K562 (cell line): ENCODE measurements at regions not wholly inside any gene's neighbourhood (a gene's known extent, or its start where the extent isn't known, plus 50 kb on each side); places are given as distances from the start of the nearest gene placed in this dataset.

Source experiments
- ATAC-seq: fragments of 200-7000 bp; cut with Tn5 transposase; 3 replicates; pipeline ENCODE4 v1.9.1; 2020; ENCODE audit warnings: moderate library complexity
- BruUV-seq: library from RNA; stranded (reverse); fragments of 400-500 nt; replicated peaks from 2 replicates; lab custom pipeline; 2021; lab: Mats Ljungman, UMichigan
- CTCF ChIA-PET: fragments of 300-600 bp; formaldehyde crosslinking; extraction: SDS; loops from one replicate; lab custom pipeline; 2021; ENCODE audit warnings: low intra/inter-chr PET ratio; lab: Yijun Ruan, JAX
- POLR2A ChIA-PET: fragments of 300-600, 350-650 bp; sonication (Branson Sonifier 250); formaldehyde crosslinking; extraction: SDS; loops from one replicate; lab custom pipeline; 2021; ENCODE audit warnings: antibody characterized with exemption, inconsistent platforms; lab: Yijun Ruan, JAX
- DNase-seq, 4 experiments: peaks; one replicate each; pipeline versions ENCODE4 v3.0.0 to v3.0.0-alpha.2; 2011 to 2018; ENCODE audit warnings: low spot score in 3 of 4, mixed read lengths in 3 of 4; ENCODE audit errors: extremely low read depth in 1 of 4
- FAIRE-seq: peaks from 2 replicates; lab custom pipeline; 2011; peaks lifted over from hg19 to GRCh38; lab: Jason Lieb, UNC
- H2AFZ ChIP-seq: 2 replicates; pipeline ENCODE4 v1.6.0; 2011; ENCODE audit warnings: low read depth, low read length, control low read depth, inconsistent platforms
- H3K27ac ChIP-seq: fragments of 200-600 bp; 3 replicates; pipeline ENCODE4 v1.8.0; 2011; ENCODE audit warnings: low read depth, mild to moderate bottlenecking, control low read depth, inconsistent platforms, low read length, moderate library complexity, mixed read lengths; ENCODE audit errors: extremely low read depth
- H3K27me3 ChIP-seq, 2 experiments: fragments of 300-600 bp in 1 of 2; 2 replicates in 1 of 2; 3 replicates in 1 of 2; pipeline versions ENCODE4 v1.6.0 to v1.8.0; 2011; ENCODE audit warnings: inconsistent platforms in 2 of 2, low read length in 2 of 2, mild to moderate bottlenecking in 1 of 2, mixed read lengths in 1 of 2, moderate library complexity in 1 of 2; ENCODE audit not compliant: control insufficient read depth in 2 of 2, insufficient read depth in 2 of 2
- H3K36me3 ChIP-seq: fragments of 300-600 bp; 3 replicates; pipeline ENCODE4 v1.8.0; 2011; ENCODE audit warnings: mild to moderate bottlenecking, low read length, inconsistent platforms; ENCODE audit not compliant: control insufficient read depth, insufficient read depth
- H3K4me1 ChIP-seq, 2 experiments: fragments of 200-600 bp in 1 of 2; replicated peaks in 1 of 2; 2 replicates in 1 of 2; 3 replicates in 1 of 2; pipeline versions ENCODE4 v1.5.1 to v1.8.0; 2011; ENCODE audit warnings: inconsistent platforms in 2 of 2, low read length in 2 of 2, mild to moderate bottlenecking in 1 of 2, mixed read lengths in 1 of 2, moderate library complexity in 1 of 2; ENCODE audit not compliant: control insufficient read depth in 2 of 2, insufficient read depth in 2 of 2
- H3K4me2 ChIP-seq: 2 replicates; pipeline ENCODE4 v1.6.1; 2011; ENCODE audit warnings: low read length, control low read depth, inconsistent platforms, mixed read lengths; ENCODE audit not compliant: insufficient read depth
- H3K4me3 ChIP-seq: fragments of 200-600 bp; sonication (generic), shearing (Covaris generic); 2 replicates; pipeline ENCODE4 v1.5.1; 2016; ENCODE audit warnings: control low read depth, inconsistent platforms
- H3K79me2 ChIP-seq: fragments of 200-600 bp; 3 replicates; pipeline ENCODE4 v1.8.0; 2011; ENCODE audit warnings: low read length, inconsistent platforms; ENCODE audit not compliant: control insufficient read depth, insufficient read depth
- H3K9ac ChIP-seq, 2 experiments: 2 replicates each; pipeline versions ENCODE4 v1.6.0 to v1.6.1; 2011; ENCODE audit warnings: low read depth in 2 of 2, low read length in 2 of 2, control low read depth in 1 of 2, inconsistent platforms in 1 of 2, mild to moderate bottlenecking in 1 of 2, mixed read lengths in 1 of 2; ENCODE audit not compliant: insufficient read depth in 1 of 2
- H3K9me1 ChIP-seq: one replicate; pipeline ENCODE4 v1.6.0; 2011; ENCODE audit warnings: inconsistent platforms, mild to moderate bottlenecking, low read length, moderate library complexity; ENCODE audit not compliant: control insufficient read depth, insufficient read depth
- H3K9me3 ChIP-seq: replicated peaks from 2 replicates; pipeline ENCODE4 v1.5.1; 2011; ENCODE audit warnings: low read depth, low read length, inconsistent platforms; ENCODE audit not compliant: control insufficient read depth, insufficient read depth
- H4K20me1 ChIP-seq: replicated peaks from 2 replicates; pipeline ENCODE4 v1.6.1; 2011; ENCODE audit warnings: low read length, inconsistent platforms, mixed read lengths; ENCODE audit not compliant: control insufficient read depth, insufficient read depth
- BHLHE40 ChIP-seq: IDR thresholded peaks from 2 replicates; pipeline ENCODE4 v1.6.1; 2011; ENCODE audit warnings: low read length, improper control_type of control experiment
- COPS2 ChIP-seq: fragments of 450-650 bp; conservative IDR thresholded peaks from 2 replicates; pipeline ENCODE4 v1.6.1; 2016; ENCODE audit warnings: mild to moderate bottlenecking, moderate library complexity
- CTBP1 ChIP-seq: fragments of 450-650 bp; IDR thresholded peaks from 2 replicates; pipeline ENCODE4 v1.6.1; 2016; ENCODE audit warnings: borderline replicate concordance
- DNMT1 ChIP-seq: fragments of 450-650 bp; IDR thresholded peaks from 2 replicates; pipeline ENCODE4 v1.6.1; 2016; ENCODE audit warnings: antibody characterized with exemption, mild to moderate bottlenecking
- FOS ChIP-seq: IDR thresholded peaks from 3 replicates; pipeline ENCODE4 v1.6.1; 2011; ENCODE audit not compliant: insufficient read length; ENCODE audit errors: extremely low read depth
- MECOM ChIP-seq: fragments of 250-450 bp; sonication (Bioruptor Pico); IDR thresholded peaks from 2 replicates; pipeline ENCODE4 v1.8.0; 2022; ENCODE audit warnings: inconsistent platforms
- NFIX ChIP-seq: fragments of 250-450 bp; sonication (Bioruptor Pico); IDR thresholded peaks from 2 replicates; pipeline ENCODE4 v1.4.0; 2020; ENCODE audit warnings: low read depth, mild to moderate bottlenecking, moderate library complexity
- NR2C2 ChIP-seq, 2 experiments: fragments of 200-800 bp in 1 of 2; sonication (Bioruptor generic) in 1 of 2; sonication (generic) in 1 of 2; formaldehyde crosslinking in 1 of 2; IDR thresholded peaks; 2 replicates each; pipeline versions ENCODE4 v1.6.1 to v1.8.0; 2016 to 2022; ENCODE audit warnings: mild to moderate bottlenecking in 1 of 2, missing compliant biosample characterization in 1 of 2, missing genetic modification characterization in 1 of 2, missing genetic modification reagents in 1 of 2
- SMARCA5 ChIP-seq: fragments of 450-650 bp; IDR thresholded peaks from 2 replicates; pipeline ENCODE4 v1.6.1; 2016
- SMARCC2 ChIP-seq: fragments of 450-650 bp; IDR thresholded peaks from 2 replicates; pipeline ENCODE4 v1.6.1; 2017; ENCODE audit warnings: antibody characterized with exemption, moderate library complexity, mild to moderate bottlenecking, low read depth
- TFE3 ChIP-seq: fragments of 450-650 bp; formaldehyde crosslinking; IDR thresholded peaks from 2 replicates; pipeline ENCODE4 v1.4.0; 2020; ENCODE audit warnings: mild to moderate bottlenecking, mixed read lengths
- ZBTB17 ChIP-seq: fragments of 450-650 bp; formaldehyde crosslinking; IDR thresholded peaks from 2 replicates; pipeline ENCODE4 v1.4.0; 2020; ENCODE audit warnings: mild to moderate bottlenecking
- ZNF212 ChIP-seq: fragments of 450-650 bp; formaldehyde crosslinking; IDR thresholded peaks from 2 replicates; pipeline ENCODE4 v1.4.0; 2020; ENCODE audit warnings: mild to moderate bottlenecking
- ZNF518B ChIP-seq: fragments of 250-450 bp; sonication (Bioruptor Pico); IDR thresholded peaks from 2 replicates; pipeline ENCODE4 v1.5.0; 2021; ENCODE audit warnings: mild to moderate bottlenecking, moderate library complexity
- WGBS: fragments of 100-300 bp; shearing (Covaris generic); methylation state at CpG from one replicate; pipeline ENCODE4 v1.1.6; 2016; ENCODE audit warnings: low coverage, mixed read lengths; ENCODE audit not compliant: insufficient coverage; ENCODE audit errors: missing lambda C conversion rate; 5-methylcytosine and 5-hydroxymethylcytosine counted together
- in situ Hi-C: fragments of 300-500 bp; cut with MboI; formaldehyde crosslinking; loops from 4 replicates; pipeline ENCODE4 v1.15.0; 2018; ENCODE audit warnings: inconsistent platforms, mixed read lengths
- intact Hi-C: fragments of 100-400 bp; cut with micrococcal nuclease; formaldehyde crosslinking; loops from 2 replicates; pipeline ENCODE4 v1.14.2; 2022

DNA sequence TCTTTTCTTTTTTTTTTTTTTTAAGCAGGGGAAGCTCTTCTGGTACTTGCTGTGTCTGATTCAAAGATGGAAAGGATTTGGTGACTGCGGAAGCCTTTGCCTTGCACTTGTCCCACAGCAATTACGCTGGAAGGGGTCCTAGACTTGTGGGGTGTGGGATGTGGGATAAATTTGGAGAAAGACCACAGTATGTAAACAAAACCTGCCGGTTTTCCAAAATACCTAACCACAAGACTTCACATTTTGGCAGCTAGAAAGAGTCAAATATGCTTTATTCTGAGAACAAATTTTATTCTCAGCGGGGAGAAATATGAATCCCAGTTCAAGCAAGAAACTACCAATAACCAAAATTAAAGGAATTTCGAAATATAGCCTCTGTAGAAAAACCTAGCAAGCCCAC is 176.5 kb downstream of the SPRY2 start:
- Histone ChIP-seq H3K79me2 (no peaks in the 10 kb centered on the region), H3K9ac (no peak overlapping the region), H3K4me3 (no peak overlapping the region), H3K27ac (no peak overlapping the region), H3K9me1 (no peaks in the 10 kb centered on the region), H3K4me2 (no peak overlapping the region), H3K4me1 (no peaks in the 10 kb centered on the region), H3K36me3 (no peaks in the 10 kb centered on the region), H3K9me3 (no peaks in the 10 kb centered on the region), H3K27me3 (no peaks in the 10 kb centered on the region), H2AFZ (no peak overlapping the region), H4K20me1 (no peaks in the 10 kb centered on the region)
- WGBS: 5% methylated on average over 4 of the region's 5 CpGs
- in situ Hi-C loops: no loop called here
- FAIRE-seq: no peak
- TF ChIP-seq CTBP1: no peak
- ATAC-seq: no peak
- DNase-seq: no peak
- intact Hi-C loops: no loop called here
- ChIA-PET POLR2A (no interaction called here), CTCF (no interaction called here)
- BruUV-seq: no TSS peak

DNA sequence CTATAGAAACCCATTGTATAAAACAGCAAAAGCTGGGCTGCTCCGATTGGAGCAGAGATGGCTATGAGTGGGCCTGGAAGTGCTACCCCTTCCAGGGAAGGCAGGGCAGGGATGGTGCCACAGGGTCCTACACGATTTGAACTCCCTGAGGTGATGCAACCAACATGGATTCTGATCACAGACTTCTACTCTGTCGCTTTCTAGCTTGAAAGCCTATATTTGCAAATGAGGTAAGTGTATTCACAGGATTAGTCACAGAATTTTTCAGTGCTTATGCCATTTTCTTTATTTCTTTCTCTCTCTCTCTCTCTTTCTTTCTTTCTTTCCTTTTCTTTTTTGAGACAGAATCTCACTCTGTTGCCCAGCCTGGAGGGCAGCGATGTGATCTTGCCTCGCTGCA is 179.0 kb downstream of the SPRY2 start:
- no TSS peak for BruUV-seq
- in situ Hi-C loops: no loop called here
- no peak overlapping the region for H2AFZ ChIP-seq
- no peaks in the 10 kb centered on the region for H4K20me1 ChIP-seq
- CTCF ChIA-PET: no interaction called here
- no peaks in the 10 kb centered on the region for H3K4me1 ChIP-seq
- FAIRE-seq (no peak), ATAC-seq (no peak), DNase-seq (no peak)
- H3K9me3 ChIP-seq: no peaks in the 10 kb centered on the region
- no peak overlapping the region for H3K4me3 ChIP-seq
- intact Hi-C loops: no loop called here
- no peaks in the 10 kb centered on the region for H3K9me1 ChIP-seq
- no peaks in the 10 kb centered on the region for H3K27me3 ChIP-seq
- POLR2A ChIA-PET: no interaction called here
- no peaks in the 10 kb centered on the region for H3K79me2 ChIP-seq
- no peaks in the 10 kb centered on the region for H3K36me3 ChIP-seq
- no peak overlapping the region for H3K27ac ChIP-seq
- no peak overlapping the region for H3K9ac ChIP-seq
- WGBS: 0% methylated on average over 4 of the region's 5 CpGs
- no peak overlapping the region for H3K4me2 ChIP-seq
- TF ChIP-seq COPS2 (no peak), BHLHE40 (no peak), SMARCC2 (no peak), NFIX (CRISPR knock-in tag) (no peak), NR2C2 (CRISPR knock-in tag; IDR thresholded peaks at IDR 0.05) (no peak), NR2C2 (tag; IDR thresholded peaks at IDR 0.05) (no peak), TFE3 (CRISPR knock-in tag) (no peak), MECOM (CRISPR knock-in tag) (no peak), ZNF518B (CRISPR knock-in tag) (no peak), DNMT1 (no peak), SMARCA5 (no peak), FOS (no peak), ZNF212 (CRISPR knock-in tag) (no peak), ZBTB17 (CRISPR knock-in tag) (no peak)
